ENCODE measurements at regions not wholly inside any gene's neighbourhood (a gene's known extent, or its start where the extent isn't known, plus 50 kb on each side); places are given as distances from the start of the nearest gene placed in this dataset.
"Not testable (repeated sequence)": the region's sequence is repeated elsewhere in the genome, so short reads cannot be mapped to it uniquely, and the experiment has no call there.

GRCh38 chr5:92760550-92760949 is 820.5 kb downstream of the NR2F1-AS1 start:
- no peak for FAIRE-seq

GRCh38 chr5:92758552-92758951 is 822.5 kb downstream of the NR2F1-AS1 start:
- no peak for FAIRE-seq

GRCh38 chr5:92749943-92750342 is 831.1 kb downstream of the NR2F1-AS1 start:
- no peak for FAIRE-seq

DNA sequence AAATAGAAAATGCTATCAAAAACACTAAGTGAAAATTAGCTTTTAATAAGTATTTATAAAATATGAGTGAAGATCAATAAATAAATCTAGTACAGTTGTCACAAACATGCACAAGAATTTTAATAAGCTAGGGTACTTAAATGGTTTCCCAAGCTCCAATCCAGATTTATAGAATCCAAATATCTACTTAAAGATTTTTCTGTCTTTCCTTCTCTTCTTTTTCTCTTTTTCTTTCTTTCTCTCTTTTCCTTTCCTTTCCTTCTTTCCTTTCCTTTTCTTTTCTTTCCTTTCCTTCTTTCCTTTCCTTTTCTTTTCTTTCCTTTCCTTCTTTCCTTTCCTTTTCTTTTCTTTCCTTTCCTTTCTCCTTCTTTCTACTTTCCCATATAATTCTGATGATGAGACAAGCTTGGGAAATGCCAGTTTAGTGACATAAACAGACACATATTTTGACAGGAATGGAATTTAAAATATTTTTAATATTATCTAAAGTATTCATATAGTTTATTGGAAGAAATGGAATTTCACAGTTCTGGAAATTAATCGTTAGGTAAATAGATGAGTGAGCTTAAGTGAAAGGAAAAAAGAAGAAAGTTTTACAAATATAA is 832.8 kb downstream of the NR2F1-AS1 start:
- FAIRE-seq, result no peak

DNA sequence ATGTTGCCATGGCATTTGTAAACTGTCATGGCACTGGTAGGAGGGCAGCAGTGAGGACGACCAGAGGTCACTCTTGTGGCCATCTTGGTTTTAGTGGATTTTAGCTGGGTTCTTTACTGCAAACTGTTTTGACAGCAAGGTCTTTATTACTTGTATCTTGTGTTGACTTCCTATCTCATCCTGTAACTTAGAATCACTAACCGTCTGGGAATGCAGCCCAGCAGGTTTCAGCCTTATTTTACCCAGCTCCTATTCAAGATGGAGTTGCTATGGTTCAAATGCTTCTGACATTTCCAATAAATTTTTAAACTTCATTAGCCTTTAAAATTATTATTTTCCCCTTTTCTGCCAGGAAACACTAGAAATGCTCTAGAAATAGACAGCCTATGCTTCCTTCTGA is 839.1 kb downstream of the NR2F1-AS1 start:
- no peak for FAIRE-seq

DNA sequence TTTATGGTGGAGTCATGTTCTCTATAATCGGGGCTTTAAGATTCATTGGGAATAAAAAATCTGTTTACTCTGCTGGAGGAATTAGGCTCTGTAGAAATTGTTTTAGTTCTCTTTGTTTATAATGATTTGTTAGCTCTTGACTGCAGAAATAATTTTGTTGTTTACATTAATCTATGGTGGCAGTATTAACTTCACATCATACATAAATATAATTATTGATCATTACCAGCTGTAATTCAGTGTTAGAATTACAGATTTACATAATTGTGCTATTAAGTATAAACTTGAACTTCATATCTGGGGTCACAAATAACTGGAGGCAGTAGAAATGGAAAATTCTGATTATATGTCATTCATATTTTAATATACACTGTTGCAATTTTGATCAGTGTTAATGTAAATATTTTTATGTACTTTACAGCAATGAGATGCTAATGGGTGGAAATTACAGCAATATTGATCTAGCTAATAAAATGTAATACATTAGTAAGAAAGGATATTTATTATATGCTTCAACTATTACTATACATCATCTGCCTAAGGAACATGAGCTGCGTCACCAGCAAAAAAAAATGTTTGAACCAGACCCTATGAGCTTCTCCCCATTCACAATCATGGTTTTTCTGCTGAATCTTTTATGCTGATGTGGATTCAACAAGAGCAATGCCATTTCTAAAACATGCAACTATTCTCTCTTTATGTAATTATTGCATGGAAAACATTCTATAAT is 846.6 kb downstream of the NR2F1-AS1 start:
- FAIRE-seq, result no peak

DNA sequence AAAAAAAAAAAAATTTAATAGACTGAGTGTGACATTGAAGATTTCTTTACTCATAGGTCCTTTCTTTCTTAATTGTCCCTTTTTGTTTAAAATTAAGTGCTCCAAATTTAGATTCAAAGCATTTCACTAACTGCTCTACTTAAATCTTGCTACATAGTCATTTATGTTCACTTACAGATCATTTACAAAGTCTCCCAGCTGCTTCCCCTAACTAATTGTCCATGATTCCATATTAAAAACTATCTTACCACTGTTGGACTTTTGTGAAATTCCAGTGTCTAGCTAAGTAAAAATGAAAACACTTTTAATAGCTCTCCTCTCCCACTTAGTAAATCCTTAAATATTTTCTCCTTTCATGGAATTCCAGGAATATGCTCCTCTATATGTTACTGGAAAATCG is 850.5 kb downstream of the NR2F1-AS1 start:
- no peak for FAIRE-seq

DNA sequence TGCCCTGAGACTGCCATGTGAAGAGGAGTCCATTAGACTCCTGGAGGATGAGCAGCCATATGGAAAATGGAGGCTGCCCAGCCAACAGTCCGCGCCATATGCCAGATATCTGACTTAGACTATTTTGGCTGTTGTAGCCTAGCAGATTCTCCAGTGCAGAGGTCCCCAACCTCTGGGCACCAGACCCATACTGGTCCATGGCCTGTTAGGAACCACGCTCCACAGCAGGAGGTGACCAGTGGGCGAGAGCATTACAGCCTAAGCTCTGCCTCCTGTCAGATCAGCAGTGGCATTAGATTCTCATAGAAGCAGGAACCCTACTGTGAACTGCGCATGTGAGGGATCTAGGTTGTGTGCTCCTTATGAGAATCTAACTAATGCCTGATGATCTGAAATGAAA is 851.9 kb downstream of the NR2F1-AS1 start:
- no peak for FAIRE-seq

DNA sequence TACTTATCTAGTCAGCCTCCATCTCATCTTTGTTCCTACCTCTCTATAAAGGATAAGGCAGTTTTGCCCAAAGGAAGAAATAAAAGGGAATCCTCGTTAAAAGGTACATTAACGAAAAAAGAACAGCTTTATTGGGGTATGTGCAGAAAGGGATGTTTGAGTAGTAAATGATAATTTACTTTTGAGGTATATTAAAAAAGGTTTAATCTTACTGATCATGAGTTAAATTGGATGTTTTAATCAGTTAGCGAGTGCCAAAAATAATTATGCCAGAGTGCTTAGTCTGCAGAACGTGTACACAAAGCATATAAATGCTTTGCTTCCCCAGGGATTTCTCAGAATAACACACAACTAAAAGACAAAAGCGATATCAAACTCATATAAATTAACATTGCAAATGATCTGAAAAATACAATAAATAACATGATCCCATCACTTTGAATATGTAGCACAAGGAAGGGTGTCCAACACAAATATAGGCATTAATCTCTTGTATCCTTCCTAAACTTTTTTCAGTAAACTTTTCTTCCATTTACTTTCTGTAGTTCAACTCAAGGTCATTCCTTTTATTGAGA is 865.0 kb downstream of the NR2F1-AS1 start:
- no peak for FAIRE-seq

GRCh38 chr5:92713826-92714225 is 867.2 kb downstream of the NR2F1-AS1 start:
- no peak for FAIRE-seq

DNA sequence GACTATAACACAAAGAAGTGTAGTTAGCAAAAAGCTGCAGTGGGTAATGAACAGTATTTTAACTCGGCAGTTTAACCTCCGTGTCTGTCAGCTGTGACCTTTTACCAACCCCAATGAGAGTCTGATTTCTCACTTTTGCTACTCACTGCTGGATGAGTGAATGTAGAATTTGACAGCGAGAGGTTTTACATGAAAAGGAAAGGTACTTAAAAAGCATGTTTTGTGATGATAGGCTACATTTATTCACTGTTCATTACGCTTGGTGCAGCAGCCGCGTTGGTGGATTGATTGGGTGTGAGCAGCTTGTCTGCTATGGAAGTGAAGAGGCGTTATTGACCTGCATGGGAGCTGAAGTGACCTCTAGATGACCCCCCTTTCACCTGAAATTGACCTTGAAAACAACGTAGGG is 867.7 kb downstream of the NR2F1-AS1 start:
- no peak for FAIRE-seq

- FAIRE-seq, result no peak
These were observed 869.1 kb downstream of the NR2F1-AS1 start for GRCh38 chr5:92711956-92712355.

DNA sequence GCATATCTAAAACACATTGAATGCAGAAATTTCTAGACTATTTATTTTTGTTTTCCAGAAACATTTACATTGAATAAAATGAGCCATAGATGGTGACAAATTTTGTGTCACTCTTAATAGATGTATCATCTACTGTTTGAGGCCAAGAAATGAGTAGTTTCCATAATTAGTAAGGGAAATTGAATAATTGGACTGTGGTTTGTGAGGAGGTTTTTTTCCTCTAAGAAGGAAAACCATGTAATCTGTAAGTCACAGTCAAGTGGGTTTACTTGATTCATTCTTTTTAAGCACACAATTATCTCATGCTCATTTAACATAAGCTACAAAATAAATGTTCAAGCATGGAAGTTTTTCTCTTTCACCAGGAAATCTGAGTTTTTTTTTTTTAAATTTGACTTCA is 876.4 kb downstream of the NR2F1-AS1 start:
- no peak for FAIRE-seq

- no peak for FAIRE-seq
These were observed 877.0 kb downstream of the NR2F1-AS1 start for GRCh38 chr5:92703976-92704375.

GRCh38 chr5:92695123-92696003 is 885.7 kb downstream of the NR2F1-AS1 start:
- no peak for FAIRE-seq

DNA sequence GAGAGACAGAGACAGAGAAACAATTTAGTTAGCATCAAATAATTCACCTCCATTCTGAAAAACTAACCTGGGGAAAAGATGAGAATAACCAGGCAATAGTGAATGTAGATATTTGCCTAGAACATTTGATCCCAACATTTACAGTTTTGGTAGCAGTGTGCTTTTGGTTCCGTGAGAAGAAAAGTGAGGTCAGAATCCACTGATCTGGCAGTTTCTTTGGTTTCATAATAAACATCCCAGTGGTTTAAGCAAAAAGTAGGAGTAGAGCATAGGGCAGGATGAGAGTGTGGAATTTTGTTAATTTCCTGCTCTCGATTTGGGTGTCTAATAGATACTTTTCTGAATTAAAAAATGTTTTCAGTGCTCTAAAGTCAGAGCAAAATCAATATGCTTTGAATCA is 887.0 kb downstream of the NR2F1-AS1 start:
- no peak for FAIRE-seq

GRCh38 chr5:92691955-92692354 is 889.1 kb downstream of the NR2F1-AS1 start:
- FAIRE-seq, result not testable (repeated sequence)

- FAIRE-seq, result no peak
These were observed 892.9 kb downstream of the NR2F1-AS1 start for GRCh38 chr5:92687821-92688722.

GRCh38 chr5:92678640-92679039 is 902.4 kb downstream of the NR2F1-AS1 start:
- no peak for FAIRE-seq

- FAIRE-seq, result no peak
These were observed 904.5 kb downstream of the NR2F1-AS1 start for GRCh38 chr5:92676215-92677165.

DNA sequence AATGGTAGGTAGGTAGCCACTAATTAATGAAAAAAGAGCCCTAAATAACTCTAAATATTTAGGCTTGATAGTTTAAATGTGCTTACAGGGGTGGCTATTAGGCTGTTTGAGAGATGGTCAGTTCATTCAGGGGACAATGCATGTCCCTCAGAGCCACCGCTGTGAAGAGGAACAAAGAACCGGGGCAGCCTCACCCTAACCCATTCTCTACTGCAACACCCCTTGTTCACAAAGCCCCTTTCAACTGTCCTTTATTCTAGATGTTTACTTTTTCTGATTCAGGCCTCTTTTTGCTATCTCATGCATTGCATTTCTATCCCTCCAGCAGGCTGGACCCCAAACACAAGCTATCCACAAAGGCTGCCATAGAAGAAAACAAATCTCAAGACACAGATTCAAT is 906.7 kb downstream of the NR2F1-AS1 start:
- no peak for FAIRE-seq
